Adrenal gland (tissue), 9 donors: ENCODE measurements at regions not wholly inside any gene's neighbourhood (a gene's known extent, or its start where the extent isn't known, plus 50 kb on each side); places are given as distances from the start of the nearest gene placed in this dataset.
A peak's percentile ranks its signal among the peaks of the same experiment; 100 is the strongest.

Experiments used
- DNase-seq, 7 donors: peaks; one replicate each; pipeline ENCODE4 v3.0.0-alpha.2; 2019 to 2020
- H3K27ac ChIP-seq, 5 donors: fragments of 200-600 bp; sonication (generic) in 4 of 5; 1 replicate in 3 of 5; 2 replicates in 2 of 5; pipeline versions ENCODE4 v1.5.1 to v1.8.0; 2016 to 2020; ENCODE audit warnings: mild to moderate bottlenecking in 1 of 5
- H3K27me3 ChIP-seq: fragments of 200-600 bp; 2 replicates; pipeline ENCODE4 v1.8.0; 2021
- H3K36me3 ChIP-seq, 2 donors: fragments of 200-600 bp; replicated peaks in 1 of 2; 1 replicate in 1 of 2; 2 replicates in 1 of 2; pipeline versions ENCODE4 v1.5.1 to v1.8.0; 2018 to 2022
- H3K4me1 ChIP-seq, 2 donors: fragments of 200-600 bp; replicated peaks in 1 of 2; 1 replicate in 1 of 2; 2 replicates in 1 of 2; pipeline versions ENCODE4 v1.5.1 to v1.8.0; 2018 to 2021
- H3K4me3 ChIP-seq, 4 donors: fragments of 200-600 bp; sonication (generic) in 3 of 4; one replicate each; pipeline ENCODE4 v1.5.1; 2016 to 2018
- H3K9me3 ChIP-seq, 3 donors: fragments of 200-600 bp; sonication (generic) in 1 of 3; replicated peaks in 1 of 3; 1 replicate in 2 of 3; 2 replicates in 1 of 3; pipeline versions ENCODE4 v1.5.1 to v1.8.0; 2016 to 2021
- CTCF ChIP-seq, 6 experiments: fragments of 450-650 bp in 4 of 6; fragments of 200-600 bp in 2 of 6; sonication (generic) in 1 of 6; IDR thresholded peaks; 1 replicate in 5 of 6; 2 replicates in 1 of 6; pipeline versions ENCODE4 v1.5.1 to v1.8.0; 2016 to 2021; ENCODE audit warnings: antibody characterized with exemption in 6 of 6, mild to moderate bottlenecking in 2 of 6, moderate library complexity in 1 of 6
- POLR2A ChIP-seq, 2 donors: fragments of 450-650 bp; IDR thresholded peaks; one replicate each; pipeline ENCODE4 v1.6.1; 2017; ENCODE audit warnings: antibody characterized with exemption in 2 of 2, mild to moderate bottlenecking in 2 of 2, moderate library complexity in 1 of 2
- WGBS, 4 donors: extraction: QIAGEN DNeasy Blood & Tissue Kit in 2 of 4; methylation state at CpG; one replicate each; pipeline versions ENCODE4 v1.1.5 to v1.1.7; 2013 to 2017; 5-methylcytosine and 5-hydroxymethylcytosine counted together
- intact Hi-C, 2 donors: fragments of 100-400 bp; cut with DNase I; formaldehyde crosslinking; loops; one replicate each; pipeline versions ENCODE4 v1.14.1 to v1.15.0; 2022 to 2023
- donor health status: healthy with polysubstance abuse.
- donor health status: Bipolar disorder and iron deficiency.
- donor health status: DM: yes; HTN: yes; CAD: no.
- donor health status: DM: no; HTN: no; CAD: no.
- donor health status: DM: no; HTN: no; CAD: no.

DNA sequence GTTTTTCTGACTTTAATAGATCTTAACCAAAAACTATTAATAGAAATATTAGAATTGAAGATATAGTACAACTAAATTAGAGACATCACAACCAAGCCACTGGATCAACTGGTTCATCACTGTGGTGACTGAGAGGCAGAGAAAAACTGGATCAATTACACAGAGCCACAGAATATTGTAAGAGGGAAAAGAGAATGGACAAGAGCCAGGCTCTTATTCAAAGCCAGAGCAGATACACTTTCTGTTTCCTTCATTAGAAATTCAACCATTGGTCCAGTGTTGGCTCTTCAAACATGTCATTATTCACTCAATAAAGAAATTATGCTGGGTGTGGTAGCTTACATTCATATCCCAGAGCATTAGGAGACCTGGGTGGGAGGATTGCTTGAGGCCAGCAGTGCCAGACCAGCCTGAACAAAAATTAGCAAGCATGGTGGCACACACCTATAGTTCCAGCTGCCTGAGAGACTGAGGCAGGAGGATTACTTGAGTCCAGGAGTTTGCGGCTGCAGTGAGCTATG, 295.1 kb downstream of the NEBL start:
- H3K4me3 ChIP-seq, result no peak overlapping the region
- DNase-seq, result no peak
- intact Hi-C loops, result no loop called here
- H3K9me3 ChIP-seq, result no peaks in the 10 kb centered on the region
- H3K4me1 ChIP-seq, result peaks cover 0 to 6% of the 10 kb centered on the region in 2 donors
- no peak overlapping the region for H3K27ac ChIP-seq
- TF ChIP-seq POLR2A (IDR thresholded peaks at IDR 0.05), result no peak
- no peak for TF ChIP-seq CTCF (IDR thresholded peaks at IDR 0.05)
- no peaks in the 10 kb centered on the region for H3K27me3 ChIP-seq
- WGBS, 4 donors, result 91 to 100% (median 97%) methylated on average over 1 of the region's 1 CpG
- H3K36me3 ChIP-seq, result no peaks in the 10 kb centered on the region

DNA sequence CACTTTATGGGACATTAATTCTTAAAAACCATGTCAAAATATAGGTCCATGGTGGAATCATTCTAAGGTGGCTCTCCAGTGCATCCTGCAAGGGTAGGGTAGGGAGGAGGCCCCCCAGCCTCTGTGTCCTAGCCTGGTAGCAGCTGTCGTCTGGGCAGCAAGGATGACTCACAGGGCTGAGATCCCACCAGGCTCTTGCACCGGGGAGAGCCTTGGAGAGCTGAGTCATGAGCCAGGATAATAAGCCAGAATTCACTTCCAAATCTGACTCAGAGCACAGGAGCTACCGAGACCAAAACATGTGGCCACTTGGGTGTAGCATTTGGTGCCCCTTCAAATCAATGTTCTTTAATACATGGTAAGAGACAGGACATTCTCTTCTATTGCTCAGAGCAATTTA, 298.5 kb downstream of the NEBL start:
- H3K27ac ChIP-seq, result no peak overlapping the region
- WGBS, 4 donors, result 19 to 43% (median 22%) methylated on average over 2 to 3 of the region's 3 CpGs

DNA sequence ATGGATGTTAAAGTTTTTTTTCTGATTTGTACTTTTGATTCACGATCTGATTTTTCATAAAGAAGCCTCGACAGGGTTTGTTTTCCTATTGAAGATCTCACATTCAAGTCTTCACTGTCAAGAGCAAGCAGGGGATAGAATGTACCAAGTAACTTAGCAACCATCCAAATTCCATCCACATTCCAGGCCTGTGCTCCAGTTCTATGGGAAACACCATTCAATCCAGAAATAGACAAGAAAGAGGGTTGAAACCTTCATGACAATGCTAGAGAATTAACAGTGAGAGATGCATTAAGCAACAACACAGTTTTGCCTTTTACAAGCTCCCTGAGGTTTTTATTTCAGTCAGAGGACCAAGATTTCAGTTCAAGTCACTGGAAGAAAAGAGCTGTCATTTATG, 300.2 kb downstream of the NEBL start:
- H3K36me3 ChIP-seq, result no peaks in the 10 kb centered on the region
- no peaks in the 10 kb centered on the region for H3K27me3 ChIP-seq
- no peak for DNase-seq
- TF ChIP-seq CTCF (IDR thresholded peaks at IDR 0.05) (no peak), POLR2A (IDR thresholded peaks at IDR 0.05) (no peak)
- intact Hi-C loops, result no loop called here
- peaks cover 6 to 16% of the 10 kb centered on the region in 2 donors for H3K4me1 ChIP-seq
- no peak overlapping the region for H3K4me3 ChIP-seq
- H3K27ac ChIP-seq, result no peak overlapping the region
- WGBS, 4 donors, result 83 to 85% (median 83%) methylated on average over 2 of the region's 2 CpGs
- H3K9me3 ChIP-seq, result no peaks in the 10 kb centered on the region

More for the DNA sequence above, 298.5 kb downstream of the NEBL start:
- H3K27me3 ChIP-seq, result no peaks in the 10 kb centered on the region
- no peak overlapping the region for H3K4me3 ChIP-seq
- H3K36me3 ChIP-seq, result no peaks in the 10 kb centered on the region
- H3K4me1 ChIP-seq, result peaks cover 6 to 16% of the 10 kb centered on the region in 2 donors
- peak in 1 of 2 donors; percentile 6 for TF ChIP-seq POLR2A (IDR thresholded peaks at IDR 0.05)
- TF ChIP-seq CTCF (IDR thresholded peaks at IDR 0.05), result no peak
- intact Hi-C loops, result no loop called here
- H3K9me3 ChIP-seq, result no peaks in the 10 kb centered on the region
- DNase-seq, result peak; percentile 68 to 88 (median 83)

DNA sequence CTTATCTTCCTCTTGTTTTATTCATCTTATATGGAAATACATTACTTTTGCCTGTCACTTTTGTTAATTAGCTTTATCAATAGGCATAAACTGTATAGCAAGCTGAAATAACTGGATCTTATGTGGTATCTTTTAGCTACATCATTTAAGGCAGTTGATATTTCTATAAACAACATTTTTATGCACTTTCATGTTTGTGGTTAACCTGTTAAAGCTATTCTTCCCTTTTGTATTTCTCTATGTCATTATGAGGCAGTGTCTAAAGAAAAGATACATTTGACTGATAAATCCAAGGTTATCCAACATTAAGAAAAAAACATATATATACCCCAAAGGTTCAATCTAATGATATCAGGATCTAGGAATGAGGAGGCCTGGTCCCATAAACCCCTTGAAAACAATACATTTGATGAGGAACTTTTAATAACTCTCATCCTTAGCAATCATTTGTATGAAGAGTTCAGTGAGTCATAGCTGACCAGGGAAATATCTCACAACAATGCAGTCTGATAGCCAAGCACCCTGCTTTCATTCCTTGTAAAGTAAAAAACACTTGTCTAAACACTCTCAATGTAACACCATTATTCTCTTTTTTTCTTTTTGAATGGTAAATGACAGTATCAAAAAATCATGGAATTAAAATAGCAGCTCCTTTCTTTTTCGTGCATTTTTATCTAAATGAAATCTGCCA, 300.9 kb downstream of the NEBL start:
- Histone ChIP-seq H3K36me3 (no peaks in the 10 kb centered on the region), H3K4me1 (peaks cover 6 to 16% of the 10 kb centered on the region in 2 donors), H3K9me3 (no peaks in the 10 kb centered on the region), H3K4me3 (no peak overlapping the region), H3K27me3 (no peaks in the 10 kb centered on the region), H3K27ac (no peak overlapping the region)
- no peak for DNase-seq
- WGBS, 4 donors, result 67 to 89% (median 75%) methylated on average over 1 of the region's 1 CpG
- intact Hi-C loops, result no loop called here
- TF ChIP-seq CTCF (IDR thresholded peaks at IDR 0.05) (no peak), POLR2A (IDR thresholded peaks at IDR 0.05) (no peak)
